Neural cell (in vitro differentiated cells): ENCODE measurements at regions not wholly inside any gene's neighbourhood (a gene's known extent, or its start where the extent isn't known, plus 50 kb on each side); places are given as distances from the start of the nearest gene placed in this dataset.

Source experiments
- EP300 ChIP-seq: fragments of 450-650 bp; conservative IDR thresholded peaks from 2 replicates; pipeline ENCODE4 v1.6.1; 2014; ENCODE audit warnings: antibody characterized with exemption, mild to moderate bottlenecking, moderate library complexity; ENCODE audit not compliant: poor library complexity, severe bottlenecking
- EZH2 ChIP-seq: fragments of 200-600, 300-800 bp; shearing (Covaris generic), sonication (generic); IDR thresholded peaks from 2 replicates; pipeline ENCODE4 v1.6.1; 2014; ENCODE audit warnings: antibody characterized with exemption, low read length, borderline replicate concordance, mild to moderate bottlenecking; ENCODE audit not compliant: insufficient read depth, poor library complexity, severe bottlenecking
- POLR2AphosphoS5 ChIP-seq: IDR thresholded peaks from 2 replicates; pipeline ENCODE4 v1.6.1; 2012
- RAD21 ChIP-seq: fragments of 450-650 bp; conservative IDR thresholded peaks from 2 replicates; pipeline ENCODE4 v1.6.1; 2014; ENCODE audit warnings: antibody characterized with exemption, mild to moderate bottlenecking, moderate library complexity
- SMC3 ChIP-seq: fragments of 450-650 bp; conservative IDR thresholded peaks from 2 replicates; pipeline ENCODE4 v1.6.1; 2014; ENCODE audit warnings: antibody characterized with exemption, mild to moderate bottlenecking, moderate library complexity; ENCODE audit not compliant: poor library complexity
- TAF1 ChIP-seq: IDR thresholded peaks from 2 replicates; pipeline ENCODE4 v1.6.1; 2012; ENCODE audit warnings: low read depth
- TF ChIP-seq, protein P1 (sequence below): fragments of 450-650 bp; IDR thresholded peaks from 2 replicates; pipeline ENCODE4 v1.5.1; 2014; ENCODE audit warnings: antibody characterized with exemption, mild to moderate bottlenecking, moderate library complexity; ENCODE audit not compliant: poor library complexity, severe bottlenecking
- TF ChIP-seq, protein P2 (sequence below): IDR thresholded peaks from 2 replicates; pipeline ENCODE4 v1.6.1; 2012; ENCODE audit warnings: borderline replicate concordance

DNA sequence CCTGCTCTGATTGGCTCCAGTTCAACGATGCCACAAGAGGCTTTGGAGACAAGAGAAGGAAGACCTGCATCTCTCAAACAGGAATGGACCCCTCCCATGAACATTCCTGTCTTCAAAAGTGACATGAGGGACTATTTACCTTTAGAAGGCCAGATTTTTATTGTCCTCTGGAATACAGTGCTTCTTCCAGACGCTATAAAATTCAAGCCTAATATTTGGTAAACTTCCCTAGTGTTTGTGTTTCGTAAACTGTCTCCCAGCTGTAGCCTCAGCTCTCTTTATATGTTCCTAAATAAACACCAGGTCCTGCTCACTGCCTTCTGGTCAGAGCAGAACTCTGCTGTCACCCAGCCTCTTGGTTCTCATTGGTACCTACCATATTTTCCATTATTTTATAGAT lies 157.8 kb downstream of the CCDC34 start:
- TF ChIP-seq, protein P1, sequence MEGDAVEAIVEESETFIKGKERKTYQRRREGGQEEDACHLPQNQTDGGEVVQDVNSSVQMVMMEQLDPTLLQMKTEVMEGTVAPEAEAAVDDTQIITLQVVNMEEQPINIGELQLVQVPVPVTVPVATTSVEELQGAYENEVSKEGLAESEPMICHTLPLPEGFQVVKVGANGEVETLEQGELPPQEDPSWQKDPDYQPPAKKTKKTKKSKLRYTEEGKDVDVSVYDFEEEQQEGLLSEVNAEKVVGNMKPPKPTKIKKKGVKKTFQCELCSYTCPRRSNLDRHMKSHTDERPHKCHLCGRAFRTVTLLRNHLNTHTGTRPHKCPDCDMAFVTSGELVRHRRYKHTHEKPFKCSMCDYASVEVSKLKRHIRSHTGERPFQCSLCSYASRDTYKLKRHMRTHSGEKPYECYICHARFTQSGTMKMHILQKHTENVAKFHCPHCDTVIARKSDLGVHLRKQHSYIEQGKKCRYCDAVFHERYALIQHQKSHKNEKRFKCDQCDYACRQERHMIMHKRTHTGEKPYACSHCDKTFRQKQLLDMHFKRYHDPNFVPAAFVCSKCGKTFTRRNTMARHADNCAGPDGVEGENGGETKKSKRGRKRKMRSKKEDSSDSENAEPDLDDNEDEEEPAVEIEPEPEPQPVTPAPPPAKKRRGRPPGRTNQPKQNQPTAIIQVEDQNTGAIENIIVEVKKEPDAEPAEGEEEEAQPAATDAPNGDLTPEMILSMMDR = no peak
- TF ChIP-seq POLR2AphosphoS5 (no peak), EZH2 (no peak), EP300 (no peak), SMC3 (no peak), TAF1 (no peak), RAD21 (no peak)
- TF ChIP-seq, protein P2, sequence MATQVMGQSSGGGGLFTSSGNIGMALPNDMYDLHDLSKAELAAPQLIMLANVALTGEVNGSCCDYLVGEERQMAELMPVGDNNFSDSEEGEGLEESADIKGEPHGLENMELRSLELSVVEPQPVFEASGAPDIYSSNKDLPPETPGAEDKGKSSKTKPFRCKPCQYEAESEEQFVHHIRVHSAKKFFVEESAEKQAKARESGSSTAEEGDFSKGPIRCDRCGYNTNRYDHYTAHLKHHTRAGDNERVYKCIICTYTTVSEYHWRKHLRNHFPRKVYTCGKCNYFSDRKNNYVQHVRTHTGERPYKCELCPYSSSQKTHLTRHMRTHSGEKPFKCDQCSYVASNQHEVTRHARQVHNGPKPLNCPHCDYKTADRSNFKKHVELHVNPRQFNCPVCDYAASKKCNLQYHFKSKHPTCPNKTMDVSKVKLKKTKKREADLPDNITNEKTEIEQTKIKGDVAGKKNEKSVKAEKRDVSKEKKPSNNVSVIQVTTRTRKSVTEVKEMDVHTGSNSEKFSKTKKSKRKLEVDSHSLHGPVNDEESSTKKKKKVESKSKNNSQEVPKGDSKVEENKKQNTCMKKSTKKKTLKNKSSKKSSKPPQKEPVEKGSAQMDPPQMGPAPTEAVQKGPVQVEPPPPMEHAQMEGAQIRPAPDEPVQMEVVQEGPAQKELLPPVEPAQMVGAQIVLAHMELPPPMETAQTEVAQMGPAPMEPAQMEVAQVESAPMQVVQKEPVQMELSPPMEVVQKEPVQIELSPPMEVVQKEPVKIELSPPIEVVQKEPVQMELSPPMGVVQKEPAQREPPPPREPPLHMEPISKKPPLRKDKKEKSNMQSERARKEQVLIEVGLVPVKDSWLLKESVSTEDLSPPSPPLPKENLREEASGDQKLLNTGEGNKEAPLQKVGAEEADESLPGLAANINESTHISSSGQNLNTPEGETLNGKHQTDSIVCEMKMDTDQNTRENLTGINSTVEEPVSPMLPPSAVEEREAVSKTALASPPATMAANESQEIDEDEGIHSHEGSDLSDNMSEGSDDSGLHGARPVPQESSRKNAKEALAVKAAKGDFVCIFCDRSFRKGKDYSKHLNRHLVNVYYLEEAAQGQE = no peak
